Testis (tissue), 2 donors: ENCODE measurements at regions not wholly inside any gene's neighbourhood (a gene's known extent, or its start where the extent isn't known, plus 50 kb on each side); places are given as distances from the start of the nearest gene placed in this dataset.

Experiments used
- POLR2A ChIP-seq: fragments of 450-650 bp; IDR thresholded peaks from one replicate; pipeline ENCODE4 v1.6.1; 2017; ENCODE audit warnings: antibody characterized with exemption, mild to moderate bottlenecking, moderate library complexity
- TF ChIP-seq, protein P1 (sequence below), 3 experiments: fragments of 450-650 bp in 2 of 3; fragments of 200-600 bp in 1 of 3; sonication (generic) in 1 of 3; IDR thresholded peaks; one replicate each; pipeline ENCODE4 v1.5.1; 2016 to 2019; ENCODE audit warnings: antibody characterized with exemption in 3 of 3, mild to moderate bottlenecking in 2 of 3, moderate library complexity in 1 of 3

DNA sequence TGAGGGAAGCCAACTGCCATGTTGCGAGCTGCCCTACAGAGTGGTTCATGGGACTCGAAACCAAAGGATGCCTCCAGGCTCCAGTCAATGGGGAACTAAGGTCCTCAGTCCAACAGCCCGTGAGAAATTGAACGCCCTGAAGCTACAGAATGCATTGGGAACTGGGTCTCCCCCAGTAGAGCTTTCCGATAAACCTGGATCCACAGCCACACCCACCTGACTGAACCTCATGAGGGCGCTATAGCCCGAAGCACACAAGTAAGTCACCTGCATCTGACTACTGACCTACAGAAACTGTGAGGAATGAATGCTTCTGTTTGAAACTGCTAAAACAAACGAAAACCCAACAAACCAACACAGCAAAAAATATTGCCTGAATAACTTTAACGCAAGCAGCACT, 1297.7 kb downstream of the AACS start:
- TF ChIP-seq, protein P1, sequence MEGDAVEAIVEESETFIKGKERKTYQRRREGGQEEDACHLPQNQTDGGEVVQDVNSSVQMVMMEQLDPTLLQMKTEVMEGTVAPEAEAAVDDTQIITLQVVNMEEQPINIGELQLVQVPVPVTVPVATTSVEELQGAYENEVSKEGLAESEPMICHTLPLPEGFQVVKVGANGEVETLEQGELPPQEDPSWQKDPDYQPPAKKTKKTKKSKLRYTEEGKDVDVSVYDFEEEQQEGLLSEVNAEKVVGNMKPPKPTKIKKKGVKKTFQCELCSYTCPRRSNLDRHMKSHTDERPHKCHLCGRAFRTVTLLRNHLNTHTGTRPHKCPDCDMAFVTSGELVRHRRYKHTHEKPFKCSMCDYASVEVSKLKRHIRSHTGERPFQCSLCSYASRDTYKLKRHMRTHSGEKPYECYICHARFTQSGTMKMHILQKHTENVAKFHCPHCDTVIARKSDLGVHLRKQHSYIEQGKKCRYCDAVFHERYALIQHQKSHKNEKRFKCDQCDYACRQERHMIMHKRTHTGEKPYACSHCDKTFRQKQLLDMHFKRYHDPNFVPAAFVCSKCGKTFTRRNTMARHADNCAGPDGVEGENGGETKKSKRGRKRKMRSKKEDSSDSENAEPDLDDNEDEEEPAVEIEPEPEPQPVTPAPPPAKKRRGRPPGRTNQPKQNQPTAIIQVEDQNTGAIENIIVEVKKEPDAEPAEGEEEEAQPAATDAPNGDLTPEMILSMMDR (IDR thresholded peaks at IDR 0.05), result no peak
- no peak for TF ChIP-seq POLR2A
